CD14-positive monocyte (primary cell): ENCODE measurements at regions not wholly inside any gene's neighbourhood (a gene's known extent, or its start where the extent isn't known, plus 50 kb on each side); places are given as distances from the start of the nearest gene placed in this dataset.

Experiments used
- DNase-seq, 3 donors: peaks; one replicate each; pipeline ENCODE4 v3.0.0-alpha.2; 2011 to 2022
- H2AFZ ChIP-seq: 2 replicates; pipeline ENCODE4 v1.6.0; 2012; ENCODE audit warnings: mild to moderate bottlenecking, low read depth, low read length, inconsistent platforms; ENCODE audit not compliant: insufficient read depth, poor library complexity, severe bottlenecking
- H3K27ac ChIP-seq, 2 donors: 1 replicate in 1 of 2; 2 replicates in 1 of 2; pipeline ENCODE4 v1.5.1; 2012 to 2013; ENCODE audit warnings: low read length in 2 of 2, control low read depth in 1 of 2, inconsistent platforms in 1 of 2, low read depth in 1 of 2, mild to moderate bottlenecking in 1 of 2
- H3K27me3 ChIP-seq, 2 donors: one replicate each; pipeline versions ENCODE4 v1.6.0 to v1.6.1; 2011 to 2013; ENCODE audit warnings: low read length in 2 of 2; ENCODE audit not compliant: control insufficient read depth in 2 of 2, insufficient read depth in 2 of 2
- H3K36me3 ChIP-seq, 2 donors: replicated peaks in 1 of 2; 1 replicate in 1 of 2; 2 replicates in 1 of 2; pipeline versions ENCODE4 v1.5.1 to v1.6.1; 2012 to 2013; ENCODE audit warnings: low read length in 2 of 2, control low read depth in 1 of 2, inconsistent platforms in 1 of 2, mild to moderate bottlenecking in 1 of 2; ENCODE audit not compliant: insufficient read depth in 2 of 2, control insufficient read depth in 1 of 2
- H3K4me1 ChIP-seq, 2 donors: 1 replicate in 1 of 2; 2 replicates in 1 of 2; pipeline versions ENCODE4 v1.5.1 to v1.6.1; 2012 to 2013; ENCODE audit warnings: low read length in 2 of 2, control low read depth in 1 of 2, inconsistent platforms in 1 of 2, mild to moderate bottlenecking in 1 of 2, moderate library complexity in 1 of 2; ENCODE audit not compliant: insufficient read depth in 2 of 2, control insufficient read depth in 1 of 2
- H3K4me2 ChIP-seq: replicated peaks from 2 replicates; pipeline ENCODE3; 2012; ENCODE audit warnings: low read length, moderate library complexity, mild to moderate bottlenecking; ENCODE audit not compliant: poor library complexity, severe bottlenecking; ENCODE audit errors: extremely low read depth
- H3K4me3 ChIP-seq, 3 experiments: fragments of 200-600 bp in 1 of 3; sonication (generic) in 1 of 3; replicated peaks in 1 of 3; 1 replicate in 2 of 3; 2 replicates in 1 of 3; pipeline ENCODE4 v1.5.1; 2011 to 2013; ENCODE audit warnings: low read length in 3 of 3, mild to moderate bottlenecking in 3 of 3, control low read depth in 2 of 3, low read depth in 2 of 3, inconsistent platforms in 1 of 3, moderate library complexity in 1 of 3
- H3K79me2 ChIP-seq: 2 replicates; pipeline ENCODE4 v1.6.0; 2012; ENCODE audit warnings: mild to moderate bottlenecking, control low read depth, inconsistent platforms, low read length, moderate library complexity; ENCODE audit not compliant: insufficient read depth
- H3K9ac ChIP-seq: 2 replicates; pipeline ENCODE4 v1.6.0; 2017; ENCODE audit warnings: low read length, mild to moderate bottlenecking; ENCODE audit not compliant: insufficient read depth, poor library complexity, severe bottlenecking
- H3K9me3 ChIP-seq, 2 donors: replicated peaks in 1 of 2; 1 replicate in 1 of 2; 2 replicates in 1 of 2; pipeline versions ENCODE4 v1.5.1 to v1.6.1; 2012 to 2013; ENCODE audit warnings: low read length in 2 of 2, control low read depth in 1 of 2; ENCODE audit not compliant: control insufficient read depth in 1 of 2, insufficient read depth in 1 of 2
- H4K20me1 ChIP-seq: 2 replicates; pipeline ENCODE4 v1.6.0; 2012; ENCODE audit warnings: mild to moderate bottlenecking, low read length, control low read depth, moderate library complexity; ENCODE audit not compliant: insufficient read depth
- H3K27ac Mint-ChIP-seq, 7 donors: one replicate each; pipeline ENCODE4 v1.8.0; 2020; ENCODE audit warnings: mild to moderate bottlenecking in 7 of 7, mixed read lengths in 7 of 7, moderate library complexity in 6 of 7, inconsistent platforms in 2 of 7
- H3K27me3 Mint-ChIP-seq, 3 donors: one replicate each; pipeline ENCODE4 v1.8.0; 2021 to 2022; ENCODE audit warnings: low read depth in 3 of 3, mild to moderate bottlenecking in 3 of 3, mixed read lengths in 3 of 3, moderate library complexity in 3 of 3, inconsistent platforms in 1 of 3
- H3K36me3 Mint-ChIP-seq, 2 donors: one replicate each; pipeline ENCODE4 v1.8.0; 2020; ENCODE audit warnings: mixed read lengths in 2 of 2, inconsistent platforms in 1 of 2, mild to moderate bottlenecking in 1 of 2
- H3K4me1 Mint-ChIP-seq: one replicate; pipeline ENCODE4 v1.8.0; 2020; ENCODE audit warnings: mild to moderate bottlenecking, mixed read lengths
- H3K4me3 Mint-ChIP-seq, 2 donors: one replicate each; pipeline ENCODE4 v1.8.0; 2020; ENCODE audit warnings: mild to moderate bottlenecking in 2 of 2, mixed read lengths in 2 of 2, moderate library complexity in 1 of 2
- H3K9me3 Mint-ChIP-seq, 7 donors: one replicate each; pipeline ENCODE4 v1.8.0; 2020 to 2022; ENCODE audit warnings: mixed read lengths in 7 of 7, mild to moderate bottlenecking in 6 of 7, moderate library complexity in 6 of 7, inconsistent platforms in 2 of 7
- CTCF ChIP-seq: fragments of 200-600 bp; IDR thresholded peaks from one replicate; pipeline ENCODE4 v1.8.0; 2022; ENCODE audit warnings: antibody characterized with exemption, mild to moderate bottlenecking
- WGBS: methylation state at CpG from one replicate; pipeline ENCODE4 v1.1.5; 2013; ENCODE audit warnings: missing lambda C conversion rate; ENCODE audit not compliant: insufficient coverage; 5-methylcytosine and 5-hydroxymethylcytosine counted together
- intact Hi-C, 2 donors: fragments of 100-400 bp; cut with micrococcal nuclease; formaldehyde crosslinking; loops; one replicate each; pipeline versions ENCODE4 v1.15.0 to v1.15.1; 2023

GRCh38 chr2:129777762-129778583 is 201.5 kb upstream of the RAB6C start:
- Histone ChIP-seq H3K4me3 (no peak overlapping the region), H3K4me2 (no peak overlapping the region), H3K79me2 (no peaks in the 10 kb centered on the region), H3K27ac (no peak overlapping the region), H3K36me3 (no peaks in the 10 kb centered on the region), H3K9ac (no peak overlapping the region), H4K20me1 (no peaks in the 10 kb centered on the region), H2AFZ (no peak overlapping the region), H3K27me3 (no peaks in the 10 kb centered on the region), H3K4me1 (no peaks in the 10 kb centered on the region), H3K9me3 (no peaks in the 10 kb centered on the region)
- Mint-ChIP-seq H3K4me1 (no peaks in the 10 kb centered on the region), H3K27me3 (peaks cover 4 to 9% (median 6%) of the 10 kb centered on the region in 3 donors), H3K4me3 (no peak overlapping the region), H3K36me3 (no peaks in the 10 kb centered on the region), H3K9me3 (peaks cover 0 to 10% (median 0%) of the 10 kb centered on the region in 7 donors), H3K27ac (peak overlapping the region in 2 of 7 donors; percentile 51 to 60)
- no peak for TF ChIP-seq CTCF
- 94% methylated on average over 9 of the region's 9 CpGs for WGBS
- intact Hi-C loops, result no loop called here
- no peak for DNase-seq

GRCh38 chr2:129778584-129778877 is 200.9 kb upstream of the RAB6C start:
- no peak for DNase-seq
- Mint-ChIP-seq H3K27me3 (peaks cover 4 to 9% (median 8%) of the 10 kb centered on the region in 3 donors), H3K4me1 (no peaks in the 10 kb centered on the region), H3K36me3 (no peaks in the 10 kb centered on the region), H3K9me3 (peaks cover 0 to 8% (median 0%) of the 10 kb centered on the region in 7 donors), H3K27ac (no peak overlapping the region), H3K4me3 (no peak overlapping the region)
- Histone ChIP-seq H3K4me3 (no peak overlapping the region), H3K27ac (no peak overlapping the region), H3K4me2 (no peak overlapping the region), H2AFZ (no peak overlapping the region), H3K36me3 (no peaks in the 10 kb centered on the region), H3K9me3 (no peaks in the 10 kb centered on the region), H3K27me3 (no peaks in the 10 kb centered on the region), H3K9ac (no peak overlapping the region), H4K20me1 (no peaks in the 10 kb centered on the region), H3K4me1 (no peaks in the 10 kb centered on the region), H3K79me2 (no peaks in the 10 kb centered on the region)
- intact Hi-C loops, result no loop called here
- 100% methylated on average over 3 of the region's 8 CpGs for WGBS
- no peak for TF ChIP-seq CTCF
